Hematopoietic multipotent progenitor cell treated with erythropoietin and hydrocortisone succinate and interleukin-3 and kit ligand, for 15 days (in vitro differentiated cells): ENCODE measurements at regions not wholly inside any gene's neighbourhood (a gene's known extent, or its start where the extent isn't known, plus 50 kb on each side); places are given as distances from the start of the nearest gene placed in this dataset.
"Not testable (repeated sequence)": the region's sequence is repeated elsewhere in the genome, so short reads cannot be mapped to it uniquely, and the experiment has no call there.

Experiments
- DNase-seq: peaks from one replicate; pipeline ENCODE4 v3.0.0-alpha.2; 2015; ENCODE audit warnings: low spot score

DNA sequence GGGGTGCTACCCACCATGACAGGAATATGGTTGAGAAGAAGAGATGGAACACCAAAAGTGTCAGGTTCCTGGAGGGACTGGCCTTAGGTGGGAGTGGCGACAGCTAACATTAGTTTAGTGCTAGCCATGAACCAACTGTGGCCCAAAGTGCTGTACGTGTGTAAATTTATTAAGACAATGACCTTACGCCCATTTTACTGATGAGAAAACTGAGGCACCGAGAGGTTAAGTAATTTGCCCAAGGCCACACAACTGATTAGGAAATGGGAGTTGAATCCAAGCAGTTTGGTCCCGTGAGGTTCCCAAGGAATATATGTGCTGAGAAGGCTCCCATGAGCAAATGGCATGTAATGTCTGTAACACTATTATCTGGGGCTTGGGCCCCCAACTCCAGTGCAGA lies 109.5 kb upstream of the SLC1A4 start:
- no peak for DNase-seq

DNA sequence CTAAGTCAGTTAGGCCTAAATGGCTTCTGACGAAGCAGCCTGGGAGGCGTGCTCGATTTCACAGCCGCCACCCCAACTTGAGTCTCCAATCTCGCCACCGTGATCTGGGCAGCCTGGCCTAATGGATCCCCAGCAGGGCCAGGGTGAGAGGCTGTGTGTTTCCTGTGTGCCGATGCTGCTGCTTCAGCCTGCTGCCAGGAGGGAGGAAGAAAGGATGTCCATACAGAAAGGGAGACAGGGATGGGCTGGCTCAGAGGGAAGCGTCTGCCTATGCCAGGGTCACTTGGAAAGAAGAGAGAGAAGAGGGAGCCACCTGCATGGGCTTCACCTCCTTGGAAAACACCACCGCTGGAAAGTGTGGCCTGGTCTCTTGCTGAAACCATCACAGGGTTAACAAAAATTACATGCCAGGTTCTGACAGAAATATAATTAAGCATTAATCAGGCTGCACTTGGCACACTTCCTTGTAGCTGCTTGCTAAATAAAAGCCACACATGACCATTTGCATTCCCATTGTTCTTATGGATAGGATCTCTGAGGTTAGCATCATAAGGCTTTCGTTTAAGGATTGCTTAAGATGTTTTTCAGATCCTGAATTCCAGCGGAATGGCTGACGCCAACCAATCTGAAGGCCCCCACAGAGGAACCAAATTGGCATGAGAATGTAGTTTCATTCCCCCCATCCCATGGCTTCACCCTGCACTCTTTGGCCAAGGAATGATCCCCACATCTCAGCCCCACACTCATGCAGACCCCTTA lies 108.8 kb upstream of the SLC1A4 start:
- DNase-seq = no peak

DNA sequence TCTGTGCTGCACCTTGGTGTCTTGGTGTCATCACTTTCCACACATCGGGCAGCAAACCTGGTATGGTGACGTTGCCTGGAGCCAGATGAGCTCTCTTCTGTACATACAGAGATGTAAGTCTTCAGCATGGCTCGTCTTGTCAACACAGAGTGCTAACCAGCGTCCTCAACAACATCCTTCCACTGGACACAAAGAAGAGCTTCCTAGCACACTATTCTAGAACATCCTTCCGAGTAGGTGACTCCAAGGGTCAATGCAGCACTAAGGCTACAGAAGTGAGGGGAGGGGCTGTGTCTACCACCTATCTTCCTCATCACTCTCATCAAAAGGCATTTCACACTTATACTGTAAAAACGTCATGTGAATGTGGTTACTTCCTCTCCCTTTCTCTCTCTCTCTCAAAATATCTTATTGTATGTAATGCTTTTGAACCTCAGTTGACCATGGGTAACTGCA lies 108.1 kb upstream of the SLC1A4 start:
- DNase-seq = no peak

DNA sequence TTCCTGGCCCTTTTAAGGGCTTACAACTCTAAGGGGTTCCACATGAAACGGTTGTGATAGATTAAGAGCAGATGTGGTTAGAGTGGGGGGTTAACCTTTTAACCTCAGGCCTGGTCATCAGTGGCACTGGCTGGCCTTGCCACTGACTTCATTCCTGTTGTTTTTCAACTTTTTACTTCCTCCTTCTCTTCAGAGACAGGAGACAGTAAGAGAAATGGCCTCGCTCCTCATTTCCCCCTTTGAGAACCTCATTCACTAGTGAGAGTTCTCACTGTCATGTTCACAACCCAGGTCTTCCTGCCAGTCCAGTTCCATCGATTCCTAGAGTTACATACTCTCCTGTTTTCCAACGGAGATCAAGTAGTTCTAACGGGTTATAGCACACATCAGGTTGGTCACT lies 101.6 kb upstream of the SLC1A4 start:
- DNase-seq = no peak

DNA sequence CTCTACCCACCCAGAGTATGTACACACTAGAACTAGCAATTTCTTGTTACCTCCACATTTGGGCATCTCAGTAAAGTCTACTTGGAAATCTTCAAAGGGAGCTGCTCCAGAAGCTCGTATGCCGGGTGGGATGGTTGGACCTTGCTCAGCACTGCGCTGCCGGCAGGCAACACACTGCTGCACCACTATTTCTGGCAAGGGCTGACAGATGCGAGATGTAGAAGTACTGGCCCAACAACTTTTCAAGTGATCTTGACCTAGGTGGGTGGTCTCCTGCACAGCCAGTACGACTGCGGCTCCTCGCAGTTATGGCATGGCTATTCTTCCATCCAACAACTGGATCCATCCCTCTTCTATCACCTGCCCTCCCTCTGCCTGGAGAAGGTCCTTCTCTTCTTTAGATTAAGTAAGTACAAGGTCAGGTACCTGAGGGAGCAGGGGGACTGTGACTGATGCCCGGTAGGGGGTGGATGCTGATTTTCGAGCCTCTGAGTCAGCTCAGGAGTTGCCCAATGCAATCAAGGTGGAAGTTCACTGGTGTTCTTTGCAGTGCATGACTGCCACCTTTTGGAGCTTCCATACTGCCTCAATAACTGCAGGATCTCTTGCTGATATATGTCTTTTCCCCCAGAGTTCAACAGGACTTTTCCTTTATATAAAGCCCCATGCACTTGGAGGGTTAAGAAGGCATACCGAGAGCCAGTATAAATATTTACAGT lies 100.4 kb upstream of the SLC1A4 start:
- DNase-seq = no peak

DNA sequence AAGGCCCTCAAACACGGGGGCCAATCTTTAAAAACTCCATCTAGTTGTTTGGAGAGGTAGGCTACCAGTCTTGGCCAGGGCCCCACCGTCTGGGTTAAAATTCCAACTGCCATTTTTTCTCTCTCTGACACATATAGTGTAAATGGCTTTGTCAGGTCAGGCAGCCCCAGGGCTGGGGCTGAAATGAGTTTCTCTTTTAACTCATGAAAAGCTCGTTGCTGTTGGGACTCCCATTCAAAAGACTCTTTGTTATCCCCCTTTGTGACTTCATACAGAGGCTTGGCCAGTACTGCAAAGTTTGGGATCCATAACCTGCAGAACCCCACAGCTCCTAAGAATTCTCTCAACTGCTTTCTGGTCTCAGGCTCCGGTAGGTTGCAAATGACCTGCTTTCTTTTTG lies 99.4 kb upstream of the SLC1A4 start:
- DNase-seq = no peak

DNA sequence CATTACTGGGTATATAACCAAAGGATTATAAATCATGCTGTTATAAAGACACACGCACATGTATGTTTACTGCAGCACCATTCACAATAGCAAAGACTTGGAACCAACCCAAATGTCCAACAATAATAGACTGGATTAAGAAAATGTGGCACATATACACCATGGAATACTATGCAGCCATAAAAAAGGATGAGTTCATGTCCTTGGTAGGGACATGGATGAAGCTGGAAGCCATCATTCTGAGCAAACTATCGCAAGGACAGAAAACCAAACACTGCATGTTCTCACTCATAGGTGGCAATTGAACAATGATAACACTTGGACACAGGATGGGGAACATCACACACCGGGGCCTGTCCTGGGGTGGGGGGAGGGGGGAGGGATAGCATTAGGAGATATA lies 92.6 kb upstream of the SLC1A4 start:
- not testable (repeated sequence) for DNase-seq

DNA sequence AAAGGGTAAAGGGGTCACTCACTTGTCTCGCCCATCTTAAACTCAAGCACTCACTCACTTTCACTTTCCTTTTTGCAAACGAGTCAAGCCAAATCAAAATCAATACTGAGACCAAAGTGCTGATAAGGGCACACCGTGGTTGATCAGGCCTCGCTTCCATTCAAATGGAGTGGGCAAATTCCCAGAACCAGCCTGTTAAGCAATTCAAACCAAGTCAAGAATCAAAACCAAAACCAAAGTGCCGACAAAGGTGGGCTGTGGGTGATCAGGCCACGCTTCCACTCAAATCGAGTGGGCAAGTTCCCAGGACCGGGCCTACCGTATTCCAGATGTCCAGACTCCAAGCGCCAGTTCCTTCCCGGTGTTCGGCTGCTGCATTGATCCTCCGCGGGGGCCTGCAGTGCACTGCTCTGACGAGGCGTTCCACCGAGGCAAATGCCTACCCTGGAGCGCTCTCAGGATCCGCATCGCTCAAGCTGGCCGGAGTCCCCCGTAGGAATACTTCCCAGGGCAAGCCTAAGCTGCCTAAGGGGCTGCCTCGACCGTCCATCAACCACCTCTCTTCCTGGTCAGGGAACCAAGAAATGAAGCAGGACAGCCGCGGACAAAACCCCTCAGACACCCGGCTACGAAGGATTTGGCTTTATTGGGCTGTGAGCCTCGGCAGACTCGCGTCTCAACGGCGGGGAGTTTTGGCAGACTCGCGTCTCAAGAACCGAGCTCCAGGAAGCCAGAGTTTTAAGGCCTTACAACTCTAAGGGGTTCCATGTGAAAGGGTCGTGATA lies 89.9 kb upstream of the SLC1A4 start:
- no peak for DNase-seq

DNA sequence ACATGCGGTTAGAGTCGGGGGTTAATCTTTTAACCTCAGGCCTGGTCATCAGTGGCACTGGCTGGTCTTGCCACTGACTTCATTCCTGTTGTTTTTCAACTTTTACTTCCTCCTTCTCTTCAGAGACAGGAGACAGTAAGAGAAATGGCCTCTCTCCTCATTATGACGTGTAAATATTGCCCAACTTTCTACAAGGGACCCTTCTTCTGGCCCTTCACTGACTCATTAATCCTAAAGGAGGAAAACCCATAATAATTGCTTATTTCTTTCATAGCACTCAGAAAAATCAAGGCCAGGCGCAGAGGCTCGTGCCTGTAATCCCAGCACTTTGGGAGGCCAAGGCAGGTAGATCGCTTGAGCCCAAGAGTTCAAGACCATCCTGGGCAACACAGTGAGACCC lies 89.3 kb upstream of the SLC1A4 start:
- not testable (repeated sequence) for DNase-seq

DNA sequence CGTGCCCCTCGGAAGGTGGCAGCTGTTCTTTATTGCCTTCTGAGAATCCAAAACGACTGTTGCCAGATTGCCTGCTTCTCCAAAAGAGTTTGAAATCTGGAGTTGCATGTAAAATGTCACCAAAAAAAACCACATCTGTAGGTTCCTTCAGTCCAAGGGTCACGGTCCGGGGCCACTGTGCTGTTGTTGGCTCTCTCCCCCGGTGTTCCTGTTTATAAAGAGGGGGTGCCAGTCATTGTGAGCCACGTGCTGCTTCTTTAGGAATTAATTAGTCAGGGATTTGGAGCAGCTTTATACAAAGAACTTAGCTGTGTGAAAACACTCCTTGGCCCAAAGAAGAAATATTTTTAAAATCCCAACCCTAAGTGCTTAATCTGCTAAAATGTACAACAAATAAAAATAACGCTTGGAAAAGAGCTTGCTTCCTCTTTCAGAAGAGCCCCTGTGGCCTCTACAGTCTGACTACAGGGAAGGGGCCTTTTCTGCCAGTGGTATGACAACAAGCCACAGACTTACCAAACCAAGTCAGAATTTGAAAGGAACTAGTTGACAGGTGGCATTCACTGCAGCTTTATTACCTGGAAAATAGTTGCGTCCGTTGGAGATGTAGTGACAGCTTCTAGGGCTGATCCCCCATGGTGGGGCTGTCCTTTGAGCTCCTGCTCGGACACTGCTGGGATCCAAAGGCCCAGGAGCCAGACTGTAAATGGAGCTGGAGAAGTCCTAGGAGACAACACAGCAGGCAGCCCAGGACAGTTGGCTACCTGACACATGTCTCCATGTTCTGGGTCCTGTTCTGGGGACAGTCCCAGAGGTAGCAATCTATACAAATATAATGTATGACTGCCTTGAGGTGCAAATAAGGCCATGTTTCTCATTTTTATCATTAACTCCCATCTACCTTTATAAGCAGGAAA lies 84.5 kb upstream of the SLC1A4 start:
- no peak for DNase-seq

DNA sequence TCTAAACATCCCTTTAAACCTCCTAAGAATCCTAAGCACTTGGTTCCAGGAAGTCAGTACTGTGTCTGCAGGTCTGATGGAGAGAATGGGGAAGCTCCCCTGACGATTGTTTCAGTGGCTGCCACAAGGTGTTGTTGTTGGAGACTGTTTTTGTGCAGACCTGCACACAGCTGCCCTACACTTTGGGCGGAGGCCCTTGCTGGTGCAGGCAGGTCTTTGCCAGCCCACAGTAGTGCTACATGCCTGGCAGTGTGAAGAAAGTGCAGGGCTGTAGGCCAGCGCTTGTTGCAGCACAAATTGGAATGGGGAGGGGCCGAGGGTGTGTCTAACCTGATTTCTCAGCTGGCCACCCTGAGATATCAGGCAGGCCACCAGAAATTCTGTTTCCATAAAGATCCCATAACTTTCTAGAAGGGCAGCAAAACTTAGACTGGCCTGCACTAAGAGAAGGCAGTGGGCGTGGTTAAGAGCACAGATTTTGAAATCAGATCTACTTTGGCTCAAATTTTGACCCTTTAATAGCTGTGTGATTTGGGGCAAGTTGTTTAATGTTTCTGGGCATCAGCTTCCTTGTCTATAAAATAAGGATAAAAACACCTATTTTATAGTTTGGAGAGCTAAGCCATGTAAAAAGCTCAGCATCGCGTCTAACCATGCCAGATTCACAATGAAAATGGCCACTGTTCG lies 83.7 kb upstream of the SLC1A4 start:
- DNase-seq = no peak

DNA sequence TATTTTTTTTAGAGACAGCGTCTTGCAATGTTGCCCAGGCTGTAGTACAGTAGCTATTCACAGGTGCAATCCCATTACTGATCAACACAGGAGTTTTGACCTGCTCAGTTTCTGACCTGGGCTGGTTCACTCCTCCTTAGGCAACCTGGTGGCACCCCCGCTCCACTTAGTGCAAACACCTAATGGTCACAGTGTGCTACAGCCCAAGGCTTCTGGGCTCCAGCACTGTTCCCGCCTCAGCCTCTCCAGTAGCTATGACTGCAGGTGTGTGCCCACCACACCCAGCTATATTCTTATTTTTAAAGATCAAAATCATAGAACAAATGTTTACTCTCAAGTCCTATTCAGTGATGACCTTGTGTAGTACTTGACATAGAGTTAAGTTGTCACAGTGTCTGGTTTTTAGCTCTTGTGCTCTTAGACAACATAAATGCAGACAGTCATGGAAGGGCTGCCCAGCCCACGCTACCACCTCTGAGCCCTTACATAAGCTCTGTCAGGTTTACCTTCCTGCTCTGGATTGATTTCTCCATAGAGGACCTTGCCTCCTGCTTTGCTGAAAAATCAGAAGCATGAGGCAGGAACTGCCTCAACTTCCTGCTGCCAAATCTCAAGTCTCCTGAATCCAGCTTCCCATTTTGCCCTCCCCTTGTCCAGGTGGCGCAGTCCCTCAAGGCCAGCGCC lies 82.2 kb upstream of the SLC1A4 start:
- DNase-seq = no peak

DNA sequence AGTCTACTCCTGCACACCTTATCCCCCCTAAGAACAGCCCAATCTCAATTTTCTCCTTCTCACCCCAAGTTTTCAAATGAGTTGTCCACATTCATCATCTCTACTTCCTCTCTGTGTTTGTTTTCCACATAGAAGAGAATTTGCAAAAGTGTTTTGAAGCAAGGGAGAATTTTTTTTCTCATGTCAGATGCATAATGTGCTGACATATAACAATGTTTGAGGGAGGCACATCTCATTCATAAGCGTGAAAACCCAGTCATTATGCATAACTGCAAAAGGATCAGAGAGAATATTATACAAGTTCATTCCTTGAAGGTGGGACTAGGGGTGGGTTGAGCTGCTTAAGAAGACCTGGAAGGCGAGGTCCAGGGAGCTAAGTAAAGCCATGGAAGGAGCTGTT lies 80.8 kb upstream of the SLC1A4 start:
- no peak for DNase-seq

DNA sequence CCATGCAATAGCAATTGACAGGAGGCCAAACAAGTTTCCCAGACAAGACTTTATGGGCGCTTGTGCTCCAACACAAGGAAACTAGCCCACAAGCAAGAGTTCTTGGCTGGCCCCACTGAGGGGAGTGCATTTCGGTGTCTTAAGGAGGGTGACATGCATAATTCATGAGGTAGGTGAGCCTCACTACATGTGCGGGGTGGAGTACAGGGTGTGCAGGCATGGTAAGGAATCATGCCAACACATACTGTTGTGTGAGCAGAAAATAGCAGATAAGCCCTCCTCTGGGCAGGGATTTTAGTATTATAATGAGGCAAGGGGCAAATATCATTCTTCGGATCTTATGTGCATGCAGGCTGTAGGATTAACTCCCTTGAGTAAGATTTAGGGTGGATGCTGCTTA lies 78.7 kb upstream of the SLC1A4 start:
- no peak for DNase-seq

DNA sequence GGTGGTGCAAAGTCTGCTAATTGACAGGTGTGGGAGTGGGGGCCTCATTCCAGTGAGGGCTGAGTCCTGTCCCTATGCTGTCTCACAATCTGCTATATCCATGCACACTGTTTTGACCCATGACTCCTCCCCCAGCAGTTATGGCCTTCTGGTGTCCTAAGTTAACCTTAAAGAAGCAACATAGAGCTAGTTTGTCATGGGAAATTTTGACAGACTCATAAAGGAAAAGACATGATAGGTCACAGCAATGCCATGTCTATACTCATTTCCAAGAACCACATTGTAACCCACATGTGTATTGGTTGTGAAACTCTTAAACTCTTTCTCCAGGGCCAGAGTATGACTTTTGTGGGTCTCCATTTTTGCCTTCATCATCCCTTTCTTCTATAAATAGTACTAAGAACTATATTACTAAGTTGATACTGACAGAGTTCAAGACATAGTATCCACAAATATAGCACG lies 78.2 kb upstream of the SLC1A4 start:
- DNase-seq = no peak

DNA sequence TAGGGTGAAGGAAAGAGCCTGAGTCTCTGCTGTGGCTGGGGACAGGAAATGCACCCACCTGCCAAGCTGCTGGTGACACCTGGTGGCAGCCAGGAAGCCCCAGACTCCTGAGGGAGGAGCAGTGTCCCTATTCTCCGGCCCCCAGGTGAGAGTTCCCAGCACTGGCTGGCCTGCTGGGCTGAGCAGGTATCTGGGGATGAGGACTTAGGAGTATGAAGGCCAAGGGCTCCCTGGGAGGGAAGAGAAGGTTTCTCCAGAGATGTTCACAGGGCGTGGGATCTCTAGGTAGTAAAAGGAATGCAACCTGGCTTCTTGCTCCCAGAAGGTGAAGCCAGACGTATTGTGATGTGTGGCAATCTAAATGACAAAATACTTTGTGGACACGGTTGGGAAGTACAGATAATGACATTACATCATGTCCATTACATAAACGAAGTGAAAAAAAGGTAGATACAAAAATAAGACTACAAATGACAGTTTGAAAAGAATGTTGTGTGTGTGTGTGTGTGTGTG lies 75.8 kb upstream of the SLC1A4 start:
- DNase-seq = no peak

DNA sequence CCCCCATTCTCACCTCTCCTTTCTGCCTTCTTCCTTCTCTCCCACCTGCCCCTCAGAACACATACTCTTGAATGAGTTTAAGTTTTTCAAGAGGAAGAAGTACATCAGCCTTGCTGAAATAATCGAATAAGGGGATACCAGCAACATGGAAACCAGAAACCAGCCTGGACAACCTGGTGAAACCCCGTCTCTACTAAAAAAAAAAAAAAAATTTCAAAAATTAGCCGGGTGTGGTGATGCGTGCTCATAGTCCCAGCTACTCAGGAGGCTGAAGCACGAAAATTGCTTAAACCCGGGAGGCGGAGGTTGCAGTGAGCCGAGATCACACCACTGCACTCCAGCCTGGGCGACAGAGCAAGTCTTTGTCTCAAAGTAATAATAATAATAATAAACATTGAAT lies 75.0 kb upstream of the SLC1A4 start:
- DNase-seq = no peak

DNA sequence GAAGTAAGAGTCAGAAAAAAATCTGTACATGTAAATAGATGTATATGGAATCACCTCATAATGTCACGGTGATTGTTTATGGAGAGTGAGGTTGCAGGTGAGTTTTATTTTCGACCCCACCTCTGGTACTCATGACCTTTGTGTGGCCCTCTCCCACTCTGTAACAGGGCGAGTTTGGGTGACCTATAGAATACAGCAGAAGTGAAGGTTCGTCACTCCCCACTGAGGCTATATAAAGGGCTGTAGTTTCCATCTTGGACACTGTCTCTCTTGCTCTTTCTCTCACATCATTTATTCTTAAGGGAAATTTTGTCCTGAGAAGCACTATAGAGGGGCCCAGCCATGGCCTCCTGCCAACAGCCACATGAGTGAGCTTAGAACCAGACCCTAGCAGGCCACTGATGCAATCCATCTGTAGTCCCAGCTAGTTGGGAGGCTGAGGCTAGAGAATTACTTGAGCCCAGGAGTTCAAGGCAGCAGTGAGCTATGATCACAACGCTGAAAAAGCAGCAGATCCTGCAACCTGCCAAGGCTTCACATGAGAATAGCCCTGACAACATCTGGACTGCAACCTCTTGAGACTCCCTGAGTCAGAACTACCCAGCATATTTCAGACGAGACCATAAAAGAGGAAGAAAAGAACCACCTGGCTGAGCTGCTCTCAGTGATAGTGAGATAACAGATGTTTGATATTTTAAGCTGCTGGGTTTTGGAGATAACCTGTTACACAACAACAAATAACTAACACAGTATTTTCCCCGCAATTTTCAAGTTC lies 74.3 kb upstream of the SLC1A4 start:
- DNase-seq = no peak

DNA sequence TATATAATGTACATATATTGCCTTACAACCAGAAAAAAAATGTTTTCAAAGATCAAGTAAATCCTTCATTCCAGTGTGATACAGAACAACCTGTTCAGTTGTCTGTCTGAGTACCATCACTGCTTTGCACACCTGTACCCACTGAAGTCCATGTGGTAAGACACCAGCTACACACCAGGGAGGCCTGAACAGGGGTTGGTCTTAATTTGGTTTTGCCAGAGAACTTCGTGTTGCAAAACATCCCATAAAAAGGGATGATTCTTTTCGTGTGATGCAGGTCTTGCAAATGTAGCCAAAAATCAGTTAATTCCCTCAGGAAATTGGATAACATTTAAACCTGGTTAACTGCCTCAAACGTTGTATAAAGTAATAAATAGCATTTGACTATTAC lies 73.7 kb upstream of the SLC1A4 start:
- DNase-seq = no peak
